Upper lobe of left lung (tissue), 4 donors: ENCODE measurements at regions not wholly inside any gene's neighbourhood (a gene's known extent, or its start where the extent isn't known, plus 50 kb on each side); places are given as distances from the start of the nearest gene placed in this dataset.

Source experiments
- CTCF ChIP-seq, 6 experiments: fragments of 450-650 bp in 4 of 6; fragments of 200-600 bp in 2 of 6; sonication (generic) in 2 of 6; IDR thresholded peaks; one replicate each; pipeline ENCODE4 v1.5.1; 2016 to 2019; ENCODE audit warnings: antibody characterized with exemption in 6 of 6
- EP300 ChIP-seq, 4 donors: sonication (generic); formaldehyde crosslinking; IDR thresholded peaks; one replicate each; pipeline ENCODE4 v1.5.1; 2017; ENCODE audit warnings: antibody characterized with exemption in 4 of 4, control low read depth in 2 of 4
- POLR2A ChIP-seq, 4 donors: fragments of 450-650 bp; IDR thresholded peaks; one replicate each; pipeline ENCODE4 v1.5.1; 2016 to 2017; ENCODE audit warnings: antibody characterized with exemption in 4 of 4, mild to moderate bottlenecking in 2 of 4
- POLR2AphosphoS5 ChIP-seq, 2 donors: sonication (generic); formaldehyde crosslinking; IDR thresholded peaks; one replicate each; pipeline ENCODE4 v1.5.1; 2017; ENCODE audit warnings: antibody characterized with exemption in 2 of 2

- TF ChIP-seq EP300 (IDR thresholded peaks at IDR 0.05) (no peak), CTCF (IDR thresholded peaks at IDR 0.05) (no peak), POLR2A (IDR thresholded peaks at IDR 0.05) (no peak), POLR2AphosphoS5 (IDR thresholded peaks at IDR 0.05) (no peak)
These were observed 88.8 kb downstream of the CHST1 start for GRCh38 chr11:45576461-45577215.
